ENCODE measurements at regions not wholly inside any gene's neighbourhood (a gene's known extent, or its start where the extent isn't known, plus 50 kb on each side); places are given as distances from the start of the nearest gene placed in this dataset.

DNA sequence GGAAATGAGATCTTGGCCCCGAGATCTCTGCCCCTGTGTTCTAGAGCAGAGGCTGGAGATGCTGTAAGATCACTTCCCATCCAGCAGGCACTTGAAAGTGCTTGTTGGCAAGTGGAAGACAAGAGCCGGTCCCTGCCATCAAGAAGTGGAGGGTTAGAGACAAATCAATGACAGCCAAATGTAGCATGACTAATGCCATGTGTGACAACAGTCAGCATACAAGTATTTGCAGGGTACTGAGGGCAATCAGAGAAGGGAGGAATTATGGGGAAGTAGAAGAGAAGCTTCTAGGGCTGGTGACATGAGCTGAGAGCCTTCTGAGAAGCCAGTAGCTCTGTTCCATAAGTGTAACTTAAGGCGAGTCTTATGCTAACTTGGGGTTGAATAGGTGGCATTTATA lies 58.6 kb downstream of the TMEM17 start:
- no peak overlapping the region for H4K8ac ChIP-seq (ENCODE audit: low read depth, low read length)
- H3K27ac ChIP-seq (ENCODE audit: low read depth, low read length), result no peak overlapping the region
- H3K4ac ChIP-seq (ENCODE audit: low read depth, low read length), result no peak overlapping the region
- H2BK5ac ChIP-seq (ENCODE audit: low read depth, low read length, poor library complexity), result no peak overlapping the region
- no peak overlapping the region for H3K4me2 ChIP-seq (ENCODE audit: low read length)
- no peak overlapping the region for H2BK120ac ChIP-seq (ENCODE audit: insufficient read depth, low read length, poor library complexity)
- H3K79me2 ChIP-seq (ENCODE audit: control insufficient read depth, insufficient read depth, low read length, poor library complexity), result no peaks in the 10 kb centered on the region
- no peak overlapping the region for H3K9ac ChIP-seq (ENCODE audit: low read length)
- no peaks in the 10 kb centered on the region for H3K9me3 ChIP-seq (ENCODE audit: insufficient read depth, low read depth, low read length)
- no peak overlapping the region for H3K18ac ChIP-seq (ENCODE audit: low read length)
- no peaks in the 10 kb centered on the region for H3K36me3 ChIP-seq (ENCODE audit: control insufficient read depth in 1 of 2, insufficient read depth in 2 of 2, low read length in 2 of 2)
- no peak overlapping the region for H2AK5ac ChIP-seq (ENCODE audit: low read length)
- no peaks in the 10 kb centered on the region for H3K79me1 ChIP-seq (ENCODE audit: low read length)
- H3K4me3 ChIP-seq (ENCODE audit: low read depth, low read length), result no peak overlapping the region
- no peak overlapping the region for H4K12ac ChIP-seq (ENCODE audit: low read depth, low read length)
- peak in 1 of 2 donors; percentile 57 for DNase-seq
- no peaks in the 10 kb centered on the region for H3K27me3 ChIP-seq (ENCODE audit: insufficient read depth, low read length)
- H3K14ac ChIP-seq (ENCODE audit: low read length), result no peak overlapping the region
- no CpG with 5 or more reads among the region's 3 CpGs for WGBS (ENCODE audit: extremely low coverage, insufficient coverage, insufficient read length)
- H2AFZ ChIP-seq (ENCODE audit: insufficient read depth, low read length, poor library complexity), result no peak overlapping the region
- H4K91ac ChIP-seq (ENCODE audit: low read depth, low read length), result no peak overlapping the region
- no peak overlapping the region for H3K23ac ChIP-seq (ENCODE audit: low read length)
- no peaks in the 10 kb centered on the region for H3K4me1 ChIP-seq (ENCODE audit: control insufficient read depth in 1 of 2, insufficient read depth in 2 of 2, low read length in 2 of 2)
- H2BK12ac ChIP-seq (ENCODE audit: low read length), result no peak overlapping the region

DNA sequence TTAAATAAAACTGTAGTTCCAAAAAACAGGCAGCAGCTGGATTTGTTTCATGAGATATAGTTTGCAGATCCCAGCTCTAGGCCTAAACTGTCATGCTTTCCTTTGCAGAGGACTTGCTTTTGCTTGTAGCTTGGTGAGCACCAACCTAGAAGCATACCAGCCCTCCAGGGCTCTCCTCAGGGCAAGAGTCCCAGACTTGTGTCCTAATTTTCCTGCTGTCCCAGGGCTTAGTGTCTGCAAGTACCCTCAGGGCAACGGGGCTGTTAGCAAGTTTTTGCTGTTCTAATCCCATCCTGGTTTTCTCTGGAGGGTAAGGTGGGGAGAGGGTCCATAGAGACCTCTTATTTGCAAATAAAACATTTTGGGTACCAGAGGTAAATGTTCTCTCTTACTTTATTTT lies 59.5 kb downstream of the TMEM17 start:
- Histone ChIP-seq H2AFZ (ENCODE audit: insufficient read depth, low read length, poor library complexity) (no peak overlapping the region), H3K36me3 (ENCODE audit: control insufficient read depth in 1 of 2, insufficient read depth in 2 of 2, low read length in 2 of 2) (no peaks in the 10 kb centered on the region), H2BK120ac (ENCODE audit: insufficient read depth, low read length, poor library complexity) (no peak overlapping the region), H3K9me3 (ENCODE audit: insufficient read depth, low read depth, low read length) (no peaks in the 10 kb centered on the region), H2BK12ac (ENCODE audit: low read length) (no peak overlapping the region), H3K14ac (ENCODE audit: low read length) (no peak overlapping the region), H4K8ac (ENCODE audit: low read depth, low read length) (no peak overlapping the region), H4K12ac (ENCODE audit: low read depth, low read length) (no peak overlapping the region), H3K27me3 (ENCODE audit: insufficient read depth, low read length) (no peaks in the 10 kb centered on the region), H3K4ac (ENCODE audit: low read depth, low read length) (no peak overlapping the region), H3K27ac (ENCODE audit: low read depth, low read length) (no peak overlapping the region), H3K18ac (ENCODE audit: low read length) (no peak overlapping the region), H3K4me3 (ENCODE audit: low read depth, low read length) (no peak overlapping the region), H3K23ac (ENCODE audit: low read length) (no peak overlapping the region), H4K91ac (ENCODE audit: low read depth, low read length) (no peak overlapping the region), H3K4me1 (ENCODE audit: control insufficient read depth in 1 of 2, insufficient read depth in 2 of 2, low read length in 2 of 2) (no peaks in the 10 kb centered on the region), H3K4me2 (ENCODE audit: low read length) (no peak overlapping the region), H3K79me2 (ENCODE audit: control insufficient read depth, insufficient read depth, low read length, poor library complexity) (no peaks in the 10 kb centered on the region), H2AK5ac (ENCODE audit: low read length) (no peak overlapping the region), H3K9ac (ENCODE audit: low read length) (no peak overlapping the region), H2BK5ac (ENCODE audit: low read depth, low read length, poor library complexity) (no peak overlapping the region), H3K79me1 (ENCODE audit: low read length) (no peaks in the 10 kb centered on the region)
- peak; percentile 78 to 85 for DNase-seq
- whole genome bisulfite sequencing (ENCODE audit: extremely low coverage, insufficient coverage, insufficient read length), result no CpG with 5 or more reads among the region's 1 CpG

DNA sequence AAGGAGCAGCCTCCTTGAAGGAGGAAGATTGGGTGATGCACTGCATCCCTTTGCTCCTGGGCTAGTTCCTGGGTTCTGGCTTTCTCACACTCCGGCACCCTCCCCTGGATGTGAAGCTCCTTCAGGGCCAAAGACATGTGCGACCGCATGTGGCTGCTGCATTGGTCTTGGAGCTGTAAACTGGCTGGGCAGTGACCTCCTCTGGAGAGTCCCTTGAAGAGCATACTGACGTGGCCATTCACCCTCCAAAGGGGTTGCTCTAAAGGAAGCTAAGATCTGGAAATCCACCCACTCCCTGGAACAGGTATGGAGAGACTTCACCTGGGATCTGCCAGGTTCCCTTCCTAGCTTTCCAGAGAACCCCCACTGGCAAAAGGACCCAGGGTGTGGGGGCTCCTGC lies 62.1 kb downstream of the TMEM17 start:
- peak in 1 of 2 donors; percentile 9 for DNase-seq
- Histone ChIP-seq H4K12ac (ENCODE audit: low read depth, low read length) (no peak overlapping the region), H3K79me1 (ENCODE audit: low read length) (no peaks in the 10 kb centered on the region), H3K14ac (ENCODE audit: low read length) (no peak overlapping the region), H3K4me2 (ENCODE audit: low read length) (no peak overlapping the region), H2AK5ac (ENCODE audit: low read length) (no peak overlapping the region), H3K79me2 (ENCODE audit: control insufficient read depth, insufficient read depth, low read length, poor library complexity) (no peaks in the 10 kb centered on the region), H2BK120ac (ENCODE audit: insufficient read depth, low read length, poor library complexity) (no peak overlapping the region), H3K4ac (ENCODE audit: low read depth, low read length) (no peak overlapping the region), H2BK5ac (ENCODE audit: low read depth, low read length, poor library complexity) (no peak overlapping the region), H3K4me1 (ENCODE audit: control insufficient read depth in 1 of 2, insufficient read depth in 2 of 2, low read length in 2 of 2) (no peaks in the 10 kb centered on the region), H2AFZ (ENCODE audit: insufficient read depth, low read length, poor library complexity) (no peak overlapping the region), H3K27ac (ENCODE audit: low read depth, low read length) (no peak overlapping the region), H3K18ac (ENCODE audit: low read length) (no peak overlapping the region), H3K36me3 (ENCODE audit: control insufficient read depth in 1 of 2, insufficient read depth in 2 of 2, low read length in 2 of 2) (no peaks in the 10 kb centered on the region), H3K9ac (ENCODE audit: low read length) (no peak overlapping the region), H3K27me3 (ENCODE audit: insufficient read depth, low read length) (no peaks in the 10 kb centered on the region), H2BK12ac (ENCODE audit: low read length) (no peak overlapping the region), H3K23ac (ENCODE audit: low read length) (no peak overlapping the region), H4K91ac (ENCODE audit: low read depth, low read length) (no peak overlapping the region), H4K8ac (ENCODE audit: low read depth, low read length) (no peak overlapping the region), H3K4me3 (ENCODE audit: low read depth, low read length) (no peak overlapping the region), H3K9me3 (ENCODE audit: insufficient read depth, low read depth, low read length) (no peaks in the 10 kb centered on the region)
- no CpG with 5 or more reads among the region's 4 CpGs for WGBS (ENCODE audit: extremely low coverage, insufficient coverage, insufficient read length)

DNA sequence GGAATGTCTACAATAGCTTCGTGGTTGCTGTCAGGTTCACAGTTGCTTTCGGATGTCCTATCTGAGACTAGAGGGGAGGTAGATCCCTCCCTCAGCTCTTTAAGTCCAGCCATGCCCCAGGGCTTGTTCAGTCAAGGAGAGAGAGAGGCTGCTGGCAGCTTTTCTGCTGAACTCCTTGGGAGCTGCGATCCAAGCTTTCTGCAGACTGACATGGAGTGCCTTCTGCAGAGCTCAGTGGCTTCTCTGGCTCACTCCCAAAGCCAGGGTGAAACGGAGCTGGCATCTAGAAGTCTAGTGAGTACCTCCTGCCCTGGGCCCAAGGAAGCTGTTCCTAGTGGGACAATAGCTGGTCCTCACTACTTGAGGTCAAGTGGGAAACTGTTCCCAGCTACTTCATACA lies 62.5 kb downstream of the TMEM17 start:
- Histone ChIP-seq H4K12ac (ENCODE audit: low read depth, low read length) (no peak overlapping the region), H3K4ac (ENCODE audit: low read depth, low read length) (no peak overlapping the region), H2BK120ac (ENCODE audit: insufficient read depth, low read length, poor library complexity) (no peak overlapping the region), H3K27me3 (ENCODE audit: insufficient read depth, low read length) (no peaks in the 10 kb centered on the region), H3K23ac (ENCODE audit: low read length) (no peak overlapping the region), H3K4me3 (ENCODE audit: low read depth, low read length) (no peak overlapping the region), H3K9me3 (ENCODE audit: insufficient read depth, low read depth, low read length) (no peaks in the 10 kb centered on the region), H2BK5ac (ENCODE audit: low read depth, low read length, poor library complexity) (no peak overlapping the region), H3K4me1 (ENCODE audit: control insufficient read depth in 1 of 2, insufficient read depth in 2 of 2, low read length in 2 of 2) (no peaks in the 10 kb centered on the region), H3K36me3 (ENCODE audit: control insufficient read depth in 1 of 2, insufficient read depth in 2 of 2, low read length in 2 of 2) (no peaks in the 10 kb centered on the region), H3K79me2 (ENCODE audit: control insufficient read depth, insufficient read depth, low read length, poor library complexity) (no peaks in the 10 kb centered on the region), H3K27ac (ENCODE audit: low read depth, low read length) (no peak overlapping the region), H2AFZ (ENCODE audit: insufficient read depth, low read length, poor library complexity) (no peak overlapping the region), H3K18ac (ENCODE audit: low read length) (no peak overlapping the region), H3K4me2 (ENCODE audit: low read length) (no peak overlapping the region), H3K79me1 (ENCODE audit: low read length) (no peaks in the 10 kb centered on the region), H3K9ac (ENCODE audit: low read length) (no peak overlapping the region), H4K8ac (ENCODE audit: low read depth, low read length) (no peak overlapping the region), H3K14ac (ENCODE audit: low read length) (no peak overlapping the region), H4K91ac (ENCODE audit: low read depth, low read length) (no peak overlapping the region), H2BK12ac (ENCODE audit: low read length) (no peak overlapping the region), H2AK5ac (ENCODE audit: low read length) (no peak overlapping the region)
- DNase-seq, result no peak
- WGBS (ENCODE audit: extremely low coverage, insufficient coverage, insufficient read length), result no CpG with 5 or more reads among the region's 4 CpGs

Measured in trophoblast cell (in vitro differentiated cells and primary cell).